ENCODE measurements at regions not wholly inside any gene's neighbourhood (a gene's known extent, or its start where the extent isn't known, plus 50 kb on each side); places are given as distances from the start of the nearest gene placed in this dataset.

- TF ChIP-seq POLR2A (IDR thresholded peaks at IDR 0.05): no peak
- no peak for TF ChIP-seq CTCF (IDR thresholded peaks at IDR 0.05)
- Histone ChIP-seq H3K27ac (no peak overlapping the region), H3K27me3 (no peaks in the 10 kb centered on the region), H3K4me3 (no peak overlapping the region), H3K4me1 (no peaks in the 10 kb centered on the region), H3K36me3 (no peaks in the 10 kb centered on the region), H3K9me3 (no peaks in the 10 kb centered on the region)
- DNase-seq: no peak
- intact Hi-C loops (cut with DNase I; ENCODE audit: low total_unique reads): no loop called here
Measured at GRCh38 chr12:18982226-18982949, 147.1 kb upstream of the PLEKHA5 start.

GRCh38 chr12:18983854-18984253 lies 145.7 kb upstream of the PLEKHA5 start:
- no peak for DNase-seq
- no peaks in the 10 kb centered on the region for H3K9me3 ChIP-seq
- H3K27me3 ChIP-seq: no peaks in the 10 kb centered on the region
- intact Hi-C loops (cut with DNase I; ENCODE audit: low total_unique reads): no loop called here
- no peak overlapping the region for H3K4me3 ChIP-seq
- TF ChIP-seq CTCF (IDR thresholded peaks at IDR 0.05) (no peak), POLR2A (IDR thresholded peaks at IDR 0.05) (no peak)
- no peaks in the 10 kb centered on the region for H3K4me1 ChIP-seq
- no peak overlapping the region for H3K27ac ChIP-seq
- no peaks in the 10 kb centered on the region for H3K36me3 ChIP-seq

GRCh38 chr12:18990856-18991255 lies 138.7 kb upstream of the PLEKHA5 start:
- H3K27me3 ChIP-seq: no peaks in the 10 kb centered on the region
- no peaks in the 10 kb centered on the region for H3K36me3 ChIP-seq
- H3K4me3 ChIP-seq: no peak overlapping the region
- H3K9me3 ChIP-seq: no peaks in the 10 kb centered on the region
- no peak for TF ChIP-seq CTCF (IDR thresholded peaks at IDR 0.05)
- TF ChIP-seq POLR2A (IDR thresholded peaks at IDR 0.05): no peak
- no peak for DNase-seq
- H3K27ac ChIP-seq: no peak overlapping the region
- no peaks in the 10 kb centered on the region for H3K4me1 ChIP-seq
- intact Hi-C loops (cut with DNase I; ENCODE audit: low total_unique reads): no loop called here

GRCh38 chr12:18992336-18992735 lies 137.2 kb upstream of the PLEKHA5 start:
- intact Hi-C loops (cut with DNase I; ENCODE audit: low total_unique reads): no loop called here
- Histone ChIP-seq H3K4me1 (no peaks in the 10 kb centered on the region), H3K4me3 (no peak overlapping the region), H3K27me3 (no peaks in the 10 kb centered on the region), H3K27ac (no peak overlapping the region), H3K9me3 (no peaks in the 10 kb centered on the region), H3K36me3 (no peaks in the 10 kb centered on the region)
- DNase-seq: no peak
- TF ChIP-seq POLR2A (IDR thresholded peaks at IDR 0.05): no peak
- TF ChIP-seq CTCF (IDR thresholded peaks at IDR 0.05): no peak

GRCh38 chr12:18998343-18999261 lies 130.9 kb upstream of the PLEKHA5 start:
- Histone ChIP-seq H3K27ac (no peak overlapping the region), H3K36me3 (no peaks in the 10 kb centered on the region), H3K27me3 (no peaks in the 10 kb centered on the region), H3K4me1 (no peaks in the 10 kb centered on the region), H3K9me3 (no peaks in the 10 kb centered on the region), H3K4me3 (no peak overlapping the region)
- intact Hi-C loops (cut with DNase I; ENCODE audit: low total_unique reads): no loop called here
- TF ChIP-seq CTCF (IDR thresholded peaks at IDR 0.05) (no peak), POLR2A (IDR thresholded peaks at IDR 0.05) (no peak)
- DNase-seq: no peak
